Common myeloid progenitor, CD34-positive (primary cell): ENCODE measurements at regions not wholly inside any gene's neighbourhood (a gene's known extent, or its start where the extent isn't known, plus 50 kb on each side); places are given as distances from the start of the nearest gene placed in this dataset.

Experiments
- CTCF ChIA-PET: fragments of 350-600 bp; sonication (Branson Sonifier 250); formaldehyde crosslinking; loops from one replicate; lab custom pipeline; 2021; ENCODE audit warnings: antibody characterized with exemption; lab: Charles Lee
- POLR2A ChIA-PET: fragments of 350-600 bp; sonication (Branson Sonifier 250); formaldehyde crosslinking; loops from one replicate; lab custom pipeline; 2021; ENCODE audit warnings: antibody characterized with exemption; lab: Charles Lee
- DNase-seq, 3 donors: peaks; one replicate each; pipeline versions ENCODE4 v3.0.0 to v3.0.0-alpha.2; 2013
- H3K27ac ChIP-seq, 2 experiments: 1 replicate in 1 of 2; 2 replicates in 1 of 2; pipeline ENCODE4 v1.7.0; 2013; ENCODE audit warnings: inconsistent platforms in 2 of 2, low read length in 2 of 2, mild to moderate bottlenecking in 2 of 2, low read depth in 1 of 2, moderate library complexity in 1 of 2; ENCODE audit not compliant: severe bottlenecking in 2 of 2, insufficient read depth in 1 of 2, poor library complexity in 1 of 2
- H3K27me3 ChIP-seq, 5 experiments: replicated peaks in 2 of 5; 1 replicate in 3 of 5; 2 replicates in 2 of 5; pipeline versions ENCODE4 v1.6.1 to v1.7.0; 2013; ENCODE audit warnings: low read length in 4 of 5, mild to moderate bottlenecking in 2 of 5, moderate library complexity in 2 of 5, inconsistent platforms in 1 of 5; ENCODE audit not compliant: insufficient read depth in 5 of 5, control insufficient read depth in 4 of 5
- H3K36me3 ChIP-seq, 4 experiments: 1 replicate in 2 of 4; 2 replicates in 2 of 4; pipeline versions ENCODE4 v1.6.1 to v1.7.0; 2013; ENCODE audit warnings: low read length in 3 of 4, control low read depth in 1 of 4, mild to moderate bottlenecking in 1 of 4; ENCODE audit not compliant: control insufficient read depth in 4 of 4, insufficient read depth in 4 of 4
- H3K4me1 ChIP-seq, 4 experiments: 1 replicate in 3 of 4; 2 replicates in 1 of 4; pipeline versions ENCODE4 v1.6.1 to v1.7.1; 2013; ENCODE audit warnings: low read length in 3 of 4, mild to moderate bottlenecking in 3 of 4, control low read depth in 1 of 4, inconsistent platforms in 1 of 4, moderate library complexity in 1 of 4; ENCODE audit not compliant: control insufficient read depth in 4 of 4, insufficient read depth in 4 of 4; ENCODE audit errors: control extremely low read depth in 1 of 4
- H3K4me3 ChIP-seq, 7 experiments: 1 replicate in 4 of 7; 2 replicates in 3 of 7; pipeline versions ENCODE4 v1.5.1 to v1.7.0; 2013; ENCODE audit warnings: mild to moderate bottlenecking in 7 of 7, low read length in 6 of 7, moderate library complexity in 6 of 7, inconsistent platforms in 2 of 7, low read depth in 2 of 7, control low read depth in 1 of 7; ENCODE audit not compliant: insufficient read depth in 4 of 7, control insufficient read depth in 1 of 7; ENCODE audit errors: extremely low read depth in 1 of 7
- H3K9me3 ChIP-seq, 5 experiments: 1 replicate in 4 of 5; 2 replicates in 1 of 5; pipeline versions ENCODE4 v1.6.1 to v1.7.1; 2013; ENCODE audit warnings: low read length in 4 of 5, mild to moderate bottlenecking in 2 of 5, inconsistent platforms in 1 of 5, low read depth in 1 of 5, moderate library complexity in 1 of 5; ENCODE audit not compliant: control insufficient read depth in 4 of 5, insufficient read depth in 2 of 5; ENCODE audit errors: control extremely low read depth in 1 of 5
- WGBS: methylation state at CpG from one replicate; pipeline ENCODE4 v1.1.5; 2013; ENCODE audit not compliant: insufficient coverage; 5-methylcytosine and 5-hydroxymethylcytosine counted together

GRCh38 chr6:113291751-113292445 lies 565.2 kb upstream of the MARCKS start:
- H3K27ac ChIP-seq = no peak overlapping the region
- WGBS = 100% methylated on average over 2 of the region's 4 CpGs
- CTCF ChIA-PET = no interaction called here

GRCh38 chr6:113292646-113293422 lies 564.3 kb upstream of the MARCKS start:
- POLR2A ChIA-PET = no interaction called here
- H3K27ac ChIP-seq = no peak overlapping the region
- H3K4me3 ChIP-seq = no peak overlapping the region
- no peaks in the 10 kb centered on the region for H3K36me3 ChIP-seq
- no peaks in the 10 kb centered on the region for H3K9me3 ChIP-seq
- WGBS = 100% methylated on average over 2 of the region's 3 CpGs
- H3K27me3 ChIP-seq = no peaks in the 10 kb centered on the region
- no peak for DNase-seq
- no peaks in the 10 kb centered on the region for H3K4me1 ChIP-seq
- CTCF ChIA-PET = no interaction called here

More at GRCh38 chr6:113291751-113292445, 565.2 kb upstream of the MARCKS start:
- no peaks in the 10 kb centered on the region for H3K27me3 ChIP-seq
- POLR2A ChIA-PET = no interaction called here
- H3K4me3 ChIP-seq = no peak overlapping the region
- peaks cover 0 to under 1% (median 0%) of the 10 kb centered on the region in 5 experiments for H3K9me3 ChIP-seq
- H3K4me1 ChIP-seq = no peaks in the 10 kb centered on the region
- H3K36me3 ChIP-seq = no peaks in the 10 kb centered on the region
- no peak for DNase-seq

GRCh38 chr6:113293423-113293740 lies 563.8 kb upstream of the MARCKS start:
- DNase-seq = no peak

GRCh38 chr6:113299531-113299930 lies 557.6 kb upstream of the MARCKS start:
- no peak overlapping the region for H3K4me3 ChIP-seq
- H3K27ac ChIP-seq = no peak overlapping the region
- no peaks in the 10 kb centered on the region for H3K27me3 ChIP-seq
- H3K9me3 ChIP-seq = no peaks in the 10 kb centered on the region
- H3K36me3 ChIP-seq = no peaks in the 10 kb centered on the region
- no peaks in the 10 kb centered on the region for H3K4me1 ChIP-seq
- DNase-seq = no peak
- ChIA-PET CTCF (no interaction called here), POLR2A (no interaction called here)

More at GRCh38 chr6:113293423-113293740, 563.8 kb upstream of the MARCKS start:
- POLR2A ChIA-PET = no interaction called here
- no peaks in the 10 kb centered on the region for H3K9me3 ChIP-seq
- no peak overlapping the region for H3K4me3 ChIP-seq
- no peak overlapping the region for H3K27ac ChIP-seq
- H3K36me3 ChIP-seq = no peaks in the 10 kb centered on the region
- CTCF ChIA-PET = no interaction called here
- H3K4me1 ChIP-seq = no peaks in the 10 kb centered on the region
- H3K27me3 ChIP-seq = no peaks in the 10 kb centered on the region

GRCh38 chr6:113301651-113302050 lies 555.5 kb upstream of the MARCKS start:
- Histone ChIP-seq H3K36me3 (no peaks in the 10 kb centered on the region), H3K27me3 (no peaks in the 10 kb centered on the region), H3K4me3 (no peak overlapping the region), H3K27ac (no peak overlapping the region), H3K4me1 (no peaks in the 10 kb centered on the region), H3K9me3 (no peaks in the 10 kb centered on the region)
- ChIA-PET POLR2A (no interaction called here), CTCF (no interaction called here)
- no peak for DNase-seq

GRCh38 chr6:113304116-113304515 lies 553.0 kb upstream of the MARCKS start:
- Histone ChIP-seq H3K4me1 (no peaks in the 10 kb centered on the region), H3K9me3 (no peaks in the 10 kb centered on the region), H3K4me3 (no peak overlapping the region), H3K27me3 (no peaks in the 10 kb centered on the region), H3K36me3 (no peaks in the 10 kb centered on the region), H3K27ac (no peak overlapping the region)
- no peak for DNase-seq
- ChIA-PET POLR2A (no interaction called here), CTCF (interaction anchor here (0.5 to 0.9 kb wide), 2 partner anchors 10 to 602 kb away, joined by 3 read pairs; no protein-coding TSS in a partner anchor)
- WGBS = 100% methylated on average over 1 of the region's 1 CpG

GRCh38 chr6:113306552-113307145 lies 550.5 kb upstream of the MARCKS start:
- no peaks in the 10 kb centered on the region for H3K36me3 ChIP-seq
- H3K27ac ChIP-seq = no peak overlapping the region
- no peaks in the 10 kb centered on the region for H3K4me1 ChIP-seq
- CTCF ChIA-PET = interaction anchor here (0.6 to 1.8 kb wide), 9 partner anchors 13 to 606 kb away, joined by 3 to 8 read pairs (median 4); no protein-coding TSS in a partner anchor
- 34% methylated on average over 4 of the region's 5 CpGs for WGBS
- DNase-seq = peak; percentile 54 to 76 (median 72)
- H3K9me3 ChIP-seq = peaks cover 0 to 1% (median 0%) of the 10 kb centered on the region in 5 experiments
- H3K27me3 ChIP-seq = no peaks in the 10 kb centered on the region
- POLR2A ChIA-PET = no interaction called here
- H3K4me3 ChIP-seq = no peak overlapping the region
